ENCODE measurements at regions not wholly inside any gene's neighbourhood (a gene's known extent, or its start where the extent isn't known, plus 50 kb on each side); places are given as distances from the start of the nearest gene placed in this dataset.

GRCh38 chr13:106626473-106626872, 58.5 kb upstream of the ARGLU1 start:
- TF ChIP-seq, protein P1, sequence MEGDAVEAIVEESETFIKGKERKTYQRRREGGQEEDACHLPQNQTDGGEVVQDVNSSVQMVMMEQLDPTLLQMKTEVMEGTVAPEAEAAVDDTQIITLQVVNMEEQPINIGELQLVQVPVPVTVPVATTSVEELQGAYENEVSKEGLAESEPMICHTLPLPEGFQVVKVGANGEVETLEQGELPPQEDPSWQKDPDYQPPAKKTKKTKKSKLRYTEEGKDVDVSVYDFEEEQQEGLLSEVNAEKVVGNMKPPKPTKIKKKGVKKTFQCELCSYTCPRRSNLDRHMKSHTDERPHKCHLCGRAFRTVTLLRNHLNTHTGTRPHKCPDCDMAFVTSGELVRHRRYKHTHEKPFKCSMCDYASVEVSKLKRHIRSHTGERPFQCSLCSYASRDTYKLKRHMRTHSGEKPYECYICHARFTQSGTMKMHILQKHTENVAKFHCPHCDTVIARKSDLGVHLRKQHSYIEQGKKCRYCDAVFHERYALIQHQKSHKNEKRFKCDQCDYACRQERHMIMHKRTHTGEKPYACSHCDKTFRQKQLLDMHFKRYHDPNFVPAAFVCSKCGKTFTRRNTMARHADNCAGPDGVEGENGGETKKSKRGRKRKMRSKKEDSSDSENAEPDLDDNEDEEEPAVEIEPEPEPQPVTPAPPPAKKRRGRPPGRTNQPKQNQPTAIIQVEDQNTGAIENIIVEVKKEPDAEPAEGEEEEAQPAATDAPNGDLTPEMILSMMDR (IDR thresholded peaks at IDR 0.05; ENCODE audit: insufficient read depth, low read length, poor library complexity, severe bottlenecking): no peak
- no peak for TF ChIP-seq EZH2phosphoT487 (conservative IDR thresholded peaks at IDR 0.05; ENCODE audit: low read length)

Measured in SU-DHL-6 (cell line).